AG09319 (cell line): ENCODE measurements at regions not wholly inside any gene's neighbourhood (a gene's known extent, or its start where the extent isn't known, plus 50 kb on each side); places are given as distances from the start of the nearest gene placed in this dataset.

Source experiments
- DNase-seq: peaks from one replicate; pipeline ENCODE4 v3.0.0-alpha.2; 2010; ENCODE audit warnings: low read depth; ENCODE audit errors: extremely low read depth
- CTCF ChIP-seq: IDR thresholded peaks from 2 replicates; pipeline ENCODE4 v1.5.1; 2011; ENCODE audit warnings: low read depth, mild to moderate bottlenecking, inconsistent platforms, low read length, moderate library complexity

DNA sequence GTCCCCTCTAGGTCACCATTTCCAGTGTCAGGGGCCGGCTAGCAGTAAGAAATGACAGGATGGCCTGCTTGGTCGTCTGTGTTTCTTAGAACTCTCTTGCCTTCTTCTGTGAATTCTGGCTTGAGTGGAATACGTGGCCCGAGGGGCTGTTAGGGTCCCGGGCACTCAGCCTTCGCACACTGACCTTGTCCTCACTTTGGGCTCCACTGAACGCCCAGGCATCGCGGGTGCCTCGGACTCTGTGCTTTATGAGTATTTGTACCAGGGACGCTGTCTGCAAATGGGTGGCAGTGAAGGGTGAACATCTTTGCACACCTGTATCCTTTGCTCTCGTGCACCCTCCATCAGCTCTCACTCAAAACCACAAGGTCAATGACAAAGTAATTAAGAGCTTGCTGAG lies 123.4 kb upstream of the ANO1 start:
- no peak for TF ChIP-seq CTCF
- DNase-seq: no peak

DNA sequence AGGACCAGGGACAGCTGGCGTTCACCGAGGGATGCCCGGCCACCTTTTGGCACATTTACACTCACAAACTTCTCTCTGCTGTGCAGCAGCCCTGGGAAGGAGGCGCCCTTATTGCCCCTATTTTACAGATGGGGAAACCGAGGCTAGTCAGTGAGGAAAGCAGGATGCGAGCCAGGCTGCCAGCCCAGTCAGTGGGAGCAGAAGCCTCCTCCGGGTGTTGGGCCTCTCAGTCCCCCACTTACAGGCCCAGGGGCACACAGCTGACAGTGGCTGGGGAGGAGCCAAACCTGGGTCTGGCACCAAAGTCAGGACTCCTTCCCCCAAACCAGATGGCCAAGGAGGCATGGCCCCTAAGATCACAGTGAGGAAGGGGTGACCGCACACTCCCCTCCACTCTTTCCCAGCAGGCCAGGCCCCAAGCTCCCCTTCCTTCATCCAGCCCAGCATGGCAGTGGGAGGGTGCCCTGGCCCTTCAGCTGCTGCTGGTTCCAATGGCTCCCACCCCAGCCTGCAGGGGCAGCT lies 121.4 kb upstream of the ANO1 start:
- no peak for DNase-seq
- TF ChIP-seq CTCF: no peak

- no peak for DNase-seq
- TF ChIP-seq CTCF: no peak
These were observed 120.3 kb upstream of the ANO1 start for GRCh38 chr11:69957849-69958248.

GRCh38 chr11:69958308-69958707 lies 119.8 kb upstream of the ANO1 start:
- TF ChIP-seq CTCF: no peak
- DNase-seq: no peak

- TF ChIP-seq CTCF: no peak
- DNase-seq: no peak
These were observed 118.7 kb upstream of the ANO1 start for GRCh38 chr11:69959461-69959860.

DNA sequence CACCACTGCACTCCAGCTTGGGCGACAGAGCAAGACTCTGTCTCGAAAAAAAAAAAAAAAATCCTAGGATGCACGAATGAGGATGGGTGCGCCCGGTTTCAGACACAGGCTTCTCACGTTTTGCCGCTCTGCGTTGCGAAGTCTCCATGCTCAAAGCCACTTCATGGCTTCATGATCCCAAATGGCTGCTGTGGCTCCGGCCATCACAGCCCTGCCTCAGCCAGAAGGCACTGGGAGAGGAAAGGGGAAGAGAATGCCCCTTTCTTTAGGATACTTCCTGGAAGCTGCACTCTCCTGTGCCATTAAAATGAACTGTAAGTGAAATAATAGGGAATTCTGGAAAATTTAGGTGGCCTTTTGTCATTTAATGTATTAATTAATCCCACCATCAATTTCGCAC lies 116.4 kb upstream of the ANO1 start:
- no peak for TF ChIP-seq CTCF

DNA sequence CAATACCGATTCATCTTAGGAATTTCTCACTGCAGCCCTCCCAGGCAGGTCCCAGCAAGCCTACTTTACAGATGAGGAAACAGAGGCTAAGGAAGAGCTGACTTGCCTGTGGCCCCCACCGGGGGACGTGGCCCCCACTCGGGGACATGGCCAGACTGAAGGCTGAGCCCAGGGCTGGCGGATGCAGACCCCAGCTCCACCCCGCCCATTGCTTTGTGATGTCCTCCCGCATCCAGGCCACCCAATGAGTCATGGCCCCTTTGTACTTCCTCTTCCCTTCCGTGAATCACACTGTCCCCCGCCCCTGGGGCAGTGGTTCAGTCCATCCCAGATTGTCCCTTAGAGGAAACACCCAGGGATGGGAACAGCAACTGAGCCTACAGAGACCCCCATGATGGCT lies 116.0 kb upstream of the ANO1 start:
- DNase-seq: no peak
- no peak for TF ChIP-seq CTCF

More for the DNA sequence above, 116.4 kb upstream of the ANO1 start:
- no peak for DNase-seq
